ENCODE measurements at regions not wholly inside any gene's neighbourhood (a gene's known extent, or its start where the extent isn't known, plus 50 kb on each side); places are given as distances from the start of the nearest gene placed in this dataset.
"Not testable (repeated sequence)": the region's sequence is repeated elsewhere in the genome, so short reads cannot be mapped to it uniquely, and the experiment has no call there.

- H3K4me1 ChIP-seq (ENCODE audit: control insufficient read depth, insufficient read depth, low read length), result no peaks in the 10 kb centered on the region
- no peak overlapping the region for H3K27ac ChIP-seq (ENCODE audit: low read length)
- intact Hi-C loops (cut with micrococcal nuclease; ENCODE audit: unreplicated experiment) (loop anchor here (10.0 kb wide), 2 partner anchors 653 to 823 kb away; no protein-coding TSS in a partner anchor), in situ Hi-C loops (cut with HindIII; ENCODE audit: low pct_unique_long_range_greater_than_20kb, low sequenced_read_pairs) (no loop called here)
- H3K27me3 ChIP-seq (ENCODE audit: control insufficient read depth, insufficient read depth, low read length), result no peaks in the 10 kb centered on the region; the same call in 1 of the 2 replicates
- TF ChIP-seq POLR2AphosphoS5 (IDR thresholded peaks at IDR 0.05; ENCODE audit: low read depth, low read length), result no peak
- TF ChIP-seq, protein P1, sequence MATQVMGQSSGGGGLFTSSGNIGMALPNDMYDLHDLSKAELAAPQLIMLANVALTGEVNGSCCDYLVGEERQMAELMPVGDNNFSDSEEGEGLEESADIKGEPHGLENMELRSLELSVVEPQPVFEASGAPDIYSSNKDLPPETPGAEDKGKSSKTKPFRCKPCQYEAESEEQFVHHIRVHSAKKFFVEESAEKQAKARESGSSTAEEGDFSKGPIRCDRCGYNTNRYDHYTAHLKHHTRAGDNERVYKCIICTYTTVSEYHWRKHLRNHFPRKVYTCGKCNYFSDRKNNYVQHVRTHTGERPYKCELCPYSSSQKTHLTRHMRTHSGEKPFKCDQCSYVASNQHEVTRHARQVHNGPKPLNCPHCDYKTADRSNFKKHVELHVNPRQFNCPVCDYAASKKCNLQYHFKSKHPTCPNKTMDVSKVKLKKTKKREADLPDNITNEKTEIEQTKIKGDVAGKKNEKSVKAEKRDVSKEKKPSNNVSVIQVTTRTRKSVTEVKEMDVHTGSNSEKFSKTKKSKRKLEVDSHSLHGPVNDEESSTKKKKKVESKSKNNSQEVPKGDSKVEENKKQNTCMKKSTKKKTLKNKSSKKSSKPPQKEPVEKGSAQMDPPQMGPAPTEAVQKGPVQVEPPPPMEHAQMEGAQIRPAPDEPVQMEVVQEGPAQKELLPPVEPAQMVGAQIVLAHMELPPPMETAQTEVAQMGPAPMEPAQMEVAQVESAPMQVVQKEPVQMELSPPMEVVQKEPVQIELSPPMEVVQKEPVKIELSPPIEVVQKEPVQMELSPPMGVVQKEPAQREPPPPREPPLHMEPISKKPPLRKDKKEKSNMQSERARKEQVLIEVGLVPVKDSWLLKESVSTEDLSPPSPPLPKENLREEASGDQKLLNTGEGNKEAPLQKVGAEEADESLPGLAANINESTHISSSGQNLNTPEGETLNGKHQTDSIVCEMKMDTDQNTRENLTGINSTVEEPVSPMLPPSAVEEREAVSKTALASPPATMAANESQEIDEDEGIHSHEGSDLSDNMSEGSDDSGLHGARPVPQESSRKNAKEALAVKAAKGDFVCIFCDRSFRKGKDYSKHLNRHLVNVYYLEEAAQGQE (IDR thresholded peaks at IDR 0.05; ENCODE audit: insufficient read depth in 1 of 2, low read depth in 2 of 2, low read length in 1 of 2), result no peak
- TF ChIP-seq CTCF (IDR thresholded peaks at IDR 0.05), result no peak
- no peak for TF ChIP-seq TCF7L2 (IDR thresholded peaks at IDR 0.05; ENCODE audit: low read depth, low read length)
- TF ChIP-seq SIN3A (IDR thresholded peaks at IDR 0.05; ENCODE audit: borderline replicate concordance, insufficient read depth, low read depth, low read length), result no peak
- CTCF ChIA-PET, result no interaction called here
- DNase-seq (ENCODE audit: low read depth, low spot score) (no peak), ATAC-seq (no peak)
- no peaks in the 10 kb centered on the region for H3K36me3 ChIP-seq (ENCODE audit: control insufficient read depth, insufficient read depth, low read length)
- BruUV-seq (replicated peaks), result no TSS peak
- no peaks in the 10 kb centered on the region; the same call in 1 of the 2 replicates for H3K9me3 ChIP-seq (ENCODE audit: control insufficient read depth, insufficient read depth, low read depth, low read length)
- POLR2A ChIA-PET, result no interaction called here
- no peak overlapping the region for H3K4me3 ChIP-seq (ENCODE audit: low read depth in 2 of 2, low read length in 2 of 2)
These were observed 225.6 kb downstream of the CYP26B1 start for GRCh38 chr2:71922091-71922490.

DNA sequence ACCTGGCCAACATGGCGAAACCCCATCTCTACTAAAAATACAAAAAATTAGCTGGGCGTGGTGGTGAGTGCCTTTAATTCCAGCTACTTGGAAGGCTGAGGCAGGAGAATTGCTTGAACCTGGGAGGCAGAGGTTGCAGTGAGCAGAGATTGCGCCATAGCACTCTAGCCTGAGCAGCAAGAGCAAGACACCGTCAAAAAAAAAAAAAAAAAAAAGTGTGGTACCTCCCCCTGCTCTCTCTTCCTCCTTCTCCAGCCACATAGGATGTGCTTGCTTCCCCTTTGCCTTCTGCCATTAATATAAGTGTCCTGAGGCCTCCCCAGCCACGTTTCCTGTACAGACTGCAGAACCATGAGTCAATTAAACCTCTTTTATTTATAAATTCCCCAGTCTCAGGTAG is 226.8 kb downstream of the CYP26B1 start:
- H3K36me3 ChIP-seq (ENCODE audit: control insufficient read depth, insufficient read depth, low read length); in situ Hi-C loops (cut with HindIII; ENCODE audit: low pct_unique_long_range_greater_than_20kb, low sequenced_read_pairs); POLR2A ChIA-PET; H3K27me3 ChIP-seq (ENCODE audit: control insufficient read depth, insufficient read depth, low read length); H3K9me3 ChIP-seq (ENCODE audit: control insufficient read depth, insufficient read depth, low read depth, low read length); BruUV-seq (replicated peaks); H3K27ac ChIP-seq (ENCODE audit: low read length); ATAC-seq; H3K4me3 ChIP-seq (ENCODE audit: low read depth in 2 of 2, low read length in 2 of 2); H3K4me1 ChIP-seq (ENCODE audit: control insufficient read depth, insufficient read depth, low read length); DNase-seq (ENCODE audit: low read depth, low spot score): not testable (repeated sequence)
- intact Hi-C loops (cut with micrococcal nuclease; ENCODE audit: unreplicated experiment), result loop anchor here (10.0 kb wide), 2 partner anchors 654 to 824 kb away; no protein-coding TSS in a partner anchor
- CTCF ChIA-PET, result interaction anchor here (1.2 kb wide), 1 partner anchor 229 kb away, joined by 5 read pairs; no protein-coding TSS in a partner anchor

DNA sequence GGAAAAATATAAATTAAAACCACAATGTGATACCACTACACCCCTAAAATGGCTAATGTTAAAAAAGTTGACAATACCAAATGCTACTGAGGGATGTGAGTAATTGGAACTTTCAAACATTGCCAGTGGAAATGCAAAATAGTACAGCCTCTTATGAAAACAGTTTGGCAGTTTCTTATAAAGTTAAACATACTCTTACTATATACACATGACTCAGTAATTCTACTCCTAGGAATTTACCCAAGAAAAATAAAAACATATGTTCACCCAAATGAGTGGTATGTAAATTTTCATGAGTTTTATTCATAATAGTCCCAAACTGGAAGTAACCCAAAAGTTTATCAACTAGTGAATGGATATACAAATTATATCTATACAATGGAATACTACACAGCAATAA is 228.0 kb downstream of the CYP26B1 start:
- Histone ChIP-seq H3K27ac (ENCODE audit: low read length) (no peak overlapping the region), H3K9me3 (ENCODE audit: control insufficient read depth, insufficient read depth, low read depth, low read length) (no peaks in the 10 kb centered on the region; the same call in 1 of the 2 replicates), H3K4me3 (ENCODE audit: low read depth in 2 of 2, low read length in 2 of 2) (no peak overlapping the region), H3K36me3 (ENCODE audit: control insufficient read depth, insufficient read depth, low read length) (no peaks in the 10 kb centered on the region), H3K4me1 (ENCODE audit: control insufficient read depth, insufficient read depth, low read length) (no peaks in the 10 kb centered on the region), H3K27me3 (ENCODE audit: control insufficient read depth, insufficient read depth, low read length) (no peaks in the 10 kb centered on the region; the same call in 1 of the 2 replicates)
- in situ Hi-C loops (cut with HindIII; ENCODE audit: low pct_unique_long_range_greater_than_20kb, low sequenced_read_pairs), result no loop called here
- CTCF ChIA-PET, result interaction anchor here (1.2 kb wide), 1 partner anchor 230 kb away, joined by 5 read pairs; no protein-coding TSS in a partner anchor
- intact Hi-C loops (cut with micrococcal nuclease; ENCODE audit: unreplicated experiment), result loop anchor here (5.0 to 10.0 kb wide), 3 partner anchors 372 to 825 kb away; no protein-coding TSS in a partner anchor
- BruUV-seq (replicated peaks), result no TSS peak
- TF ChIP-seq POLR2AphosphoS5 (IDR thresholded peaks at IDR 0.05; ENCODE audit: low read depth, low read length) (no peak), CTCF (IDR thresholded peaks at IDR 0.05) (no peak), TCF7L2 (IDR thresholded peaks at IDR 0.05; ENCODE audit: low read depth, low read length) (no peak)
- TF ChIP-seq, protein P1 (IDR thresholded peaks at IDR 0.05; ENCODE audit: insufficient read depth in 1 of 2, low read depth in 2 of 2, low read length in 1 of 2), result no peak
- POLR2A ChIA-PET, result no interaction called here
- no peak for ATAC-seq
- DNase-seq (ENCODE audit: low read depth, low spot score), result no peak
